Smooth muscle cell (in vitro differentiated cells): ENCODE measurements at regions not wholly inside any gene's neighbourhood (a gene's known extent, or its start where the extent isn't known, plus 50 kb on each side); places are given as distances from the start of the nearest gene placed in this dataset.

Experiments
- DNase-seq: peaks from one replicate; lab custom pipeline; 2025; ENCODE audit not compliant: unreplicated experiment; lab: John Stamatoyannopoulos, UW
- H2AFZ ChIP-seq: fragments of 200-600 bp; sonication (generic); 2 replicates; pipeline ENCODE4 v1.6.0; 2016; ENCODE audit warnings: antibody characterized with exemption, low read depth, mild to moderate bottlenecking
- H3F3A ChIP-seq: fragments of 200-600 bp; sonication (generic); 2 replicates; pipeline ENCODE4 v1.6.0; 2017; ENCODE audit warnings: antibody characterized with exemption, low read depth
- H3K27ac ChIP-seq: fragments of 200-600 bp; sonication (generic); 2 replicates; pipeline ENCODE4 v1.5.1; 2016; ENCODE audit warnings: low read depth, mild to moderate bottlenecking
- H3K27me3 ChIP-seq: fragments of 200-600 bp; sonication (generic); 2 replicates; pipeline ENCODE4 v1.6.1; 2016; ENCODE audit warnings: low read depth, mild to moderate bottlenecking
- H3K36me3 ChIP-seq: fragments of 200-600 bp; sonication (generic); 2 replicates; pipeline ENCODE4 v1.5.1; 2016; ENCODE audit warnings: low read depth
- H3K4me1 ChIP-seq: fragments of 200-600 bp; sonication (generic); 2 replicates; pipeline ENCODE4 v1.5.1; 2016; ENCODE audit warnings: low read depth
- H3K4me2 ChIP-seq: fragments of 200-600 bp; sonication (generic); 2 replicates; pipeline ENCODE4 v1.6.0; 2016; ENCODE audit warnings: mild to moderate bottlenecking
- H3K4me3 ChIP-seq: fragments of 200-600 bp; sonication (generic); 2 replicates; pipeline ENCODE4 v1.5.1; 2016; ENCODE audit warnings: mild to moderate bottlenecking
- H3K79me2 ChIP-seq: fragments of 200-600 bp; sonication (generic); 2 replicates; pipeline ENCODE4 v1.6.0; 2016; ENCODE audit warnings: low read depth, mild to moderate bottlenecking
- H3K9ac ChIP-seq: fragments of 200-600 bp; sonication (generic); 2 replicates; pipeline ENCODE4 v1.6.0; 2016; ENCODE audit warnings: low read depth
- H3K9me3 ChIP-seq: fragments of 200-600 bp; sonication (generic); replicated peaks from 2 replicates; pipeline ENCODE4 v1.5.1; 2016; ENCODE audit warnings: low read depth
- H4K20me1 ChIP-seq: fragments of 200-600 bp; sonication (generic); 2 replicates; pipeline ENCODE4 v1.6.0; 2016; ENCODE audit warnings: low read depth
- WGBS: methylation state at CpG from one replicate; pipeline ENCODE4 v1.1.7; 2016; ENCODE audit warnings: low lambda C conversion rate; 5-methylcytosine and 5-hydroxymethylcytosine counted together
- TF ChIP-seq, protein P1 (sequence below): fragments of 200-600 bp; sonication (generic); IDR thresholded peaks from 2 replicates; pipeline ENCODE4 v1.5.1; 2017; ENCODE audit warnings: borderline replicate concordance, mild to moderate bottlenecking, antibody characterized with exemption; ENCODE audit not compliant: insufficient read depth, poor library complexity, severe bottlenecking

DNA sequence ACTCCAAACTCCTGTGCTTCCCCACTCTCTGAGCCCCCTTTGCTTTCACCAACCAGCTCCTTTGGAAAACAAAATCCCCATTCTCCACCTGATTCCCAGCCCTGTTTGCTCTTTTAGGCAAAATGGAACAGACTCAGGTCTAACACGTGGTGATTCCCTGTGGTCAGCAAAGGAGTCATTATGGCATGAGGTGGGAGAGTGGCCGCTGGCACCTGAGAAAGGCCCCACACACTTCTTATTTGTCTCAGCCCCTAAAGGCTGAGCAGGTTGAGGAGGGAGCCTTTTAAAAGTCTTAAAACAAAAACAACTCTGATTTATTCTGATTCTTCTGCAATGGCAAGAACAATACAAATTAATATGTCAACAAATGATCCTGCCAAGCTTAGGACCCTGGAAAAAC, 401.2 kb downstream of the TNS1 start:
- Histone ChIP-seq H3K27me3 (no peaks in the 10 kb centered on the region), H3K36me3 (no peaks in the 10 kb centered on the region)
- 73% methylated on average over 2 of the region's 2 CpGs for WGBS

DNA sequence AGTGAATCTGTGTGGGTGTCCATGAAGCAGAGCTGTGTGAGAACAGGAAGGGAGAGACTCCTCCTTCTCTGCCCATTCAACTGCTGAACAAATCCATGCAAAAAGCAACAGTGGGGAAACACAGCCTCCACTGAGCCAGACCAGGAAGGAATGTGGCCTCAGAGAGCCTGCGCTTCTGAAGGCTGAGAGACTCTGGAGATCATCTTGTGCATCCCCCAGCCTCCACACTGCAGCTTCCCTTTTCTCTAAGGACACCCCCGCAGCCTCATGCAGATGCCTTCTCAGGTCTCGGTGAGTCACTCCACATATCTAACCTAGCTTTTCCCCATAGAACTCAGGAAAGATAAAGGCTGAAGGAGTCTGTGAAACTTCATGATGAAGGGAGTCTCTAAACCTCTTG, 402.9 kb downstream of the TNS1 start:
- DNase-seq: no peak

More for the DNA sequence above, 401.2 kb downstream of the TNS1 start:
- H3K79me2 ChIP-seq: no peaks in the 10 kb centered on the region
- H3K9ac ChIP-seq: no peak overlapping the region
- H3K9me3 ChIP-seq: no peaks in the 10 kb centered on the region
- no peak overlapping the region for H3K4me2 ChIP-seq
- no peak for DNase-seq
- TF ChIP-seq, protein P1, sequence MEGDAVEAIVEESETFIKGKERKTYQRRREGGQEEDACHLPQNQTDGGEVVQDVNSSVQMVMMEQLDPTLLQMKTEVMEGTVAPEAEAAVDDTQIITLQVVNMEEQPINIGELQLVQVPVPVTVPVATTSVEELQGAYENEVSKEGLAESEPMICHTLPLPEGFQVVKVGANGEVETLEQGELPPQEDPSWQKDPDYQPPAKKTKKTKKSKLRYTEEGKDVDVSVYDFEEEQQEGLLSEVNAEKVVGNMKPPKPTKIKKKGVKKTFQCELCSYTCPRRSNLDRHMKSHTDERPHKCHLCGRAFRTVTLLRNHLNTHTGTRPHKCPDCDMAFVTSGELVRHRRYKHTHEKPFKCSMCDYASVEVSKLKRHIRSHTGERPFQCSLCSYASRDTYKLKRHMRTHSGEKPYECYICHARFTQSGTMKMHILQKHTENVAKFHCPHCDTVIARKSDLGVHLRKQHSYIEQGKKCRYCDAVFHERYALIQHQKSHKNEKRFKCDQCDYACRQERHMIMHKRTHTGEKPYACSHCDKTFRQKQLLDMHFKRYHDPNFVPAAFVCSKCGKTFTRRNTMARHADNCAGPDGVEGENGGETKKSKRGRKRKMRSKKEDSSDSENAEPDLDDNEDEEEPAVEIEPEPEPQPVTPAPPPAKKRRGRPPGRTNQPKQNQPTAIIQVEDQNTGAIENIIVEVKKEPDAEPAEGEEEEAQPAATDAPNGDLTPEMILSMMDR: no peak
- H3K4me3 ChIP-seq: no peak overlapping the region
- H3K4me1 ChIP-seq: no peaks in the 10 kb centered on the region
- no peaks in the 10 kb centered on the region for H4K20me1 ChIP-seq
- H3F3A ChIP-seq: peaks cover 5% of the 10 kb centered on the region
- H2AFZ ChIP-seq: no peak overlapping the region
- H3K27ac ChIP-seq: no peak overlapping the region

DNA sequence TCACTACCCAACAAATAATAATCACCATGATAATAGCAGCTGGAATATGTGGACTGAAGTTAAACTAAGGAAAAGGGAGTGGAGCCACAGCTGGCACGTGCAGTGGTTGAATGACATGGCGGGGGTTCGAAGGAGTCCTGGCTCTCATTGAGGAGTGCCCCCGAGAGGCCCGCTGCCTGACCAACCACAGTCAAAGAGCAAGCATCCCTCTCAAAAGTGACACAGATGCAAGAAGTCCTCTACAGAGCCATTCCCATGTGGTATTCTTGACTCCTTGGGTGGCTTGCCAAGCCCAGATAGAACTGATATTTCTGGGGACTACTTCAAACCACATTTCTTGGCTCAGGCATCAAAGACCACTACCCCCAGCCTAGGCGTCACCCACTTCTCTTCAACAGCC, 405.1 kb downstream of the TNS1 start:
- H4K20me1 ChIP-seq: no peaks in the 10 kb centered on the region
- no peak overlapping the region for H3K4me3 ChIP-seq
- H3K27me3 ChIP-seq: no peaks in the 10 kb centered on the region
- no peak overlapping the region for H2AFZ ChIP-seq
- H3K36me3 ChIP-seq: no peaks in the 10 kb centered on the region
- WGBS: 95% methylated on average over 6 of the region's 6 CpGs
- no peaks in the 10 kb centered on the region for H3K9me3 ChIP-seq
- no peak overlapping the region for H3K9ac ChIP-seq
- TF ChIP-seq, protein P1: no peak
- DNase-seq: no peak
- H3K79me2 ChIP-seq: no peaks in the 10 kb centered on the region
- no peaks in the 10 kb centered on the region for H3K4me1 ChIP-seq
- no peak overlapping the region for H3K27ac ChIP-seq
- no peak overlapping the region for H3K4me2 ChIP-seq
- H3F3A ChIP-seq: peaks cover 5% of the 10 kb centered on the region

More for the DNA sequence above, 402.9 kb downstream of the TNS1 start:
- WGBS: 35% methylated on average over 3 of the region's 3 CpGs
- TF ChIP-seq, protein P1: no peak
- no peak overlapping the region for H3K4me2 ChIP-seq
- no peaks in the 10 kb centered on the region for H3K4me1 ChIP-seq
- H3K9me3 ChIP-seq: no peaks in the 10 kb centered on the region
- H3F3A ChIP-seq: peaks cover 5% of the 10 kb centered on the region
- no peaks in the 10 kb centered on the region for H3K36me3 ChIP-seq
- no peaks in the 10 kb centered on the region for H4K20me1 ChIP-seq
- H2AFZ ChIP-seq: no peak overlapping the region
- no peaks in the 10 kb centered on the region for H3K27me3 ChIP-seq
- no peak overlapping the region for H3K27ac ChIP-seq
- H3K9ac ChIP-seq: no peak overlapping the region
- H3K79me2 ChIP-seq: no peaks in the 10 kb centered on the region
- H3K4me3 ChIP-seq: no peak overlapping the region

DNA sequence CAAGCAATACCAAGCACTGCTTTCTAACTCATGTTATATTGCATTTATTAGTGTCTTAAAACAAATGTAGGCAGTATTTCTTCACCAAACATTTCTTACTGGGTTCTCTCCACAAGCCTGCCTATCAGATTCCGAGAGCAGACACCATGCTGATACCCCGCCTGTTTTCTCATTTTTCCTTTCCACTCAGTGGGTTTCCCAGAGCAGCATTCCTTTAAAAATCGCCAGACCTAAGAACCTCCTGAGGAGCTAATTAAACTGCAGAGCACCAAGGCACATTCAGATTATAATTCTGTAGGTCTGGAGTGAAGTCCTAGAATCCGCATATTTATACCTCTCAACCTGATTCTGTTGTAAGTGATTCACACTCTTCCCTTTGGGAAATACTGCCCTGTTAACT, 405.6 kb downstream of the TNS1 start:
- Histone ChIP-seq H3K4me3 (no peak overlapping the region), H3K36me3 (no peaks in the 10 kb centered on the region), H3K27me3 (no peaks in the 10 kb centered on the region), H3K9me3 (no peaks in the 10 kb centered on the region), H3K9ac (no peak overlapping the region), H3K27ac (no peak overlapping the region), H3K4me1 (no peaks in the 10 kb centered on the region), H2AFZ (no peak overlapping the region), H3K79me2 (no peaks in the 10 kb centered on the region), H3K4me2 (no peak overlapping the region), H4K20me1 (no peaks in the 10 kb centered on the region), H3F3A (peaks cover 5% of the 10 kb centered on the region)
- DNase-seq: no peak
- TF ChIP-seq, protein P1: no peak
- WGBS: 76% methylated on average over 4 of the region's 4 CpGs
